ENCODE measurements at regions not wholly inside any gene's neighbourhood (a gene's known extent, or its start where the extent isn't known, plus 50 kb on each side); places are given as distances from the start of the nearest gene placed in this dataset.

- Histone ChIP-seq H3K36me3 (ENCODE audit: insufficient read depth, low read length) (no peaks in the 10 kb centered on the region), H2AFZ (ENCODE audit: low read length) (no peak overlapping the region), H3K9me3 (ENCODE audit: low read length) (no peaks in the 10 kb centered on the region), H3K4me2 (ENCODE audit: low read length) (no peak overlapping the region), H3K27ac (ENCODE audit: low read depth, low read length, poor library complexity, severe bottlenecking) (no peak overlapping the region), H4K20me1 (ENCODE audit: insufficient read depth, low read length) (no peaks in the 10 kb centered on the region), H3K9me2 (ENCODE audit: insufficient read depth, low read length) (no peaks in the 10 kb centered on the region), H3K4me1 (ENCODE audit: insufficient read depth, low read length, poor library complexity, severe bottlenecking) (no peaks in the 10 kb centered on the region), H3K4me3 (ENCODE audit: low read depth, low read length, poor library complexity, severe bottlenecking) (no peak overlapping the region), H3K79me2 (ENCODE audit: insufficient read depth, low read depth, low read length) (no peaks in the 10 kb centered on the region)
- no TSS peak for BruUV-seq (replicated peaks)
- intact Hi-C loops (cut with micrococcal nuclease; ENCODE audit: unreplicated experiment) = no loop called here
- ChIA-PET POLR2A (no interaction called here), CTCF (ENCODE audit: unreplicated experiment) (no interaction called here)
- DNase-seq (ENCODE audit: low spot score) = no peak
- TF ChIP-seq, protein P1, sequence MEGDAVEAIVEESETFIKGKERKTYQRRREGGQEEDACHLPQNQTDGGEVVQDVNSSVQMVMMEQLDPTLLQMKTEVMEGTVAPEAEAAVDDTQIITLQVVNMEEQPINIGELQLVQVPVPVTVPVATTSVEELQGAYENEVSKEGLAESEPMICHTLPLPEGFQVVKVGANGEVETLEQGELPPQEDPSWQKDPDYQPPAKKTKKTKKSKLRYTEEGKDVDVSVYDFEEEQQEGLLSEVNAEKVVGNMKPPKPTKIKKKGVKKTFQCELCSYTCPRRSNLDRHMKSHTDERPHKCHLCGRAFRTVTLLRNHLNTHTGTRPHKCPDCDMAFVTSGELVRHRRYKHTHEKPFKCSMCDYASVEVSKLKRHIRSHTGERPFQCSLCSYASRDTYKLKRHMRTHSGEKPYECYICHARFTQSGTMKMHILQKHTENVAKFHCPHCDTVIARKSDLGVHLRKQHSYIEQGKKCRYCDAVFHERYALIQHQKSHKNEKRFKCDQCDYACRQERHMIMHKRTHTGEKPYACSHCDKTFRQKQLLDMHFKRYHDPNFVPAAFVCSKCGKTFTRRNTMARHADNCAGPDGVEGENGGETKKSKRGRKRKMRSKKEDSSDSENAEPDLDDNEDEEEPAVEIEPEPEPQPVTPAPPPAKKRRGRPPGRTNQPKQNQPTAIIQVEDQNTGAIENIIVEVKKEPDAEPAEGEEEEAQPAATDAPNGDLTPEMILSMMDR (conservative IDR thresholded peaks at IDR 0.05; ENCODE audit: low read length) = no peak
- TF ChIP-seq EZH2phosphoT487 (IDR thresholded peaks at IDR 0.05; ENCODE audit: borderline replicate concordance, low read depth, low read length) = no peak
These were observed 245.3 kb downstream of the RPLP1 start for GRCh38 chr15:69697916-69698315.

- H3K79me2 ChIP-seq (ENCODE audit: insufficient read depth, low read depth, low read length) = no peaks in the 10 kb centered on the region
- ChIA-PET CTCF (ENCODE audit: unreplicated experiment) (no interaction called here), POLR2A (no interaction called here)
- no peaks in the 10 kb centered on the region for H3K36me3 ChIP-seq (ENCODE audit: insufficient read depth, low read length)
- H3K9me2 ChIP-seq (ENCODE audit: insufficient read depth, low read length) = no peaks in the 10 kb centered on the region
- H2AFZ ChIP-seq (ENCODE audit: low read length) = no peak overlapping the region
- no peak overlapping the region for H3K4me3 ChIP-seq (ENCODE audit: low read depth, low read length, poor library complexity, severe bottlenecking)
- intact Hi-C loops (cut with micrococcal nuclease; ENCODE audit: unreplicated experiment) = no loop called here
- DNase-seq (ENCODE audit: low spot score) = no peak
- H3K9me3 ChIP-seq (ENCODE audit: low read length) = no peaks in the 10 kb centered on the region
- H4K20me1 ChIP-seq (ENCODE audit: insufficient read depth, low read length) = no peaks in the 10 kb centered on the region
- H3K4me1 ChIP-seq (ENCODE audit: insufficient read depth, low read length, poor library complexity, severe bottlenecking) = no peaks in the 10 kb centered on the region
- H3K4me2 ChIP-seq (ENCODE audit: low read length) = no peak overlapping the region
- no TSS peak for BruUV-seq (replicated peaks)
- TF ChIP-seq EZH2phosphoT487 (IDR thresholded peaks at IDR 0.05; ENCODE audit: borderline replicate concordance, low read depth, low read length) = no peak
- TF ChIP-seq, protein P1 (conservative IDR thresholded peaks at IDR 0.05; ENCODE audit: low read length) = no peak
- H3K27ac ChIP-seq (ENCODE audit: low read depth, low read length, poor library complexity, severe bottlenecking) = no peak overlapping the region
These were observed 246.5 kb downstream of the RPLP1 start for GRCh38 chr15:69699096-69699495.

- Histone ChIP-seq H3K27ac (ENCODE audit: low read depth, low read length, poor library complexity, severe bottlenecking) (no peak overlapping the region), H4K20me1 (ENCODE audit: insufficient read depth, low read length) (no peaks in the 10 kb centered on the region), H3K4me1 (ENCODE audit: insufficient read depth, low read length, poor library complexity, severe bottlenecking) (no peaks in the 10 kb centered on the region), H2AFZ (ENCODE audit: low read length) (no peak overlapping the region), H3K4me3 (ENCODE audit: low read depth, low read length, poor library complexity, severe bottlenecking) (no peak overlapping the region), H3K79me2 (ENCODE audit: insufficient read depth, low read depth, low read length) (no peaks in the 10 kb centered on the region), H3K4me2 (ENCODE audit: low read length) (no peak overlapping the region), H3K36me3 (ENCODE audit: insufficient read depth, low read length) (no peaks in the 10 kb centered on the region), H3K9me2 (ENCODE audit: insufficient read depth, low read length) (no peaks in the 10 kb centered on the region), H3K9me3 (ENCODE audit: low read length) (no peaks in the 10 kb centered on the region)
- ChIA-PET CTCF (ENCODE audit: unreplicated experiment) (no interaction called here), POLR2A (no interaction called here)
- intact Hi-C loops (cut with micrococcal nuclease; ENCODE audit: unreplicated experiment) = no loop called here
- no peak for DNase-seq (ENCODE audit: low spot score)
- no TSS peak for BruUV-seq (replicated peaks)
- no peak for TF ChIP-seq EZH2phosphoT487 (IDR thresholded peaks at IDR 0.05; ENCODE audit: borderline replicate concordance, low read depth, low read length)
- TF ChIP-seq, protein P1 (conservative IDR thresholded peaks at IDR 0.05; ENCODE audit: low read length) = no peak
These were observed 247.8 kb downstream of the RPLP1 start for GRCh38 chr15:69700380-69700779.
